IMR-90 (cell line): ENCODE measurements at regions not wholly inside any gene's neighbourhood (a gene's known extent, or its start where the extent isn't known, plus 50 kb on each side); places are given as distances from the start of the nearest gene placed in this dataset.

ENCODE experiments used
- ATAC-seq: fragments of 200-7000 bp; cut with Tn5 transposase; 2 replicates; pipeline ENCODE4 v1.9.1; 2020; ENCODE audit warnings: low read depth, mild to moderate bottlenecking, moderate library complexity
- BruUV-seq: library from RNA; stranded (reverse); fragments of 400-500 nt; replicated peaks from 2 replicates; lab custom pipeline; 2021; lab: Mats Ljungman, UMichigan
- CTCF ChIA-PET: fragments of 300-600 bp; formaldehyde crosslinking; extraction: SDS; loops from one replicate; lab custom pipeline; 2021; ENCODE audit warnings: antibody characterized with exemption; lab: Yijun Ruan, JAX
- POLR2A ChIA-PET: fragments of 300-600 bp; sonication (Branson Sonifier 250); formaldehyde crosslinking; loops from one replicate; lab custom pipeline; 2022; ENCODE audit warnings: antibody characterized with exemption; ENCODE audit not compliant: unreplicated experiment; lab: Charles Lee
- DNase-seq: peaks from one replicate; pipeline ENCODE4 v3.0.0; 2013
- H2AFZ ChIP-seq: replicated peaks from 2 replicates; pipeline ENCODE3; 2013; ENCODE audit warnings: low read length, mild to moderate bottlenecking; ENCODE audit not compliant: poor library complexity
- H2AK5ac ChIP-seq: 2 replicates; pipeline ENCODE4 v1.6.1; 2013; ENCODE audit warnings: low read depth, low read length, inconsistent platforms
- H2AK9ac ChIP-seq: replicated peaks from 2 replicates; pipeline ENCODE3; 2013; ENCODE audit warnings: mild to moderate bottlenecking, low read depth, low read length, moderate library complexity; ENCODE audit not compliant: poor library complexity
- H2BK120ac ChIP-seq: 2 replicates; pipeline ENCODE4 v1.6.1; 2013; ENCODE audit warnings: low read depth, low read length, inconsistent platforms
- H2BK15ac ChIP-seq: 3 replicates; pipeline ENCODE4 v1.6.1; 2013; ENCODE audit warnings: low read depth, low read length, inconsistent platforms
- H2BK20ac ChIP-seq: 2 replicates; pipeline ENCODE4 v1.6.1; 2013; ENCODE audit warnings: low read depth, mild to moderate bottlenecking, inconsistent platforms, low read length, moderate library complexity
- H2BK5ac ChIP-seq: 2 replicates; pipeline ENCODE4 v1.6.1; 2013; ENCODE audit warnings: mild to moderate bottlenecking, low read depth, low read length, inconsistent platforms; ENCODE audit not compliant: poor library complexity, severe bottlenecking
- H3K14ac ChIP-seq: replicated peaks from 2 replicates; pipeline ENCODE4 v1.6.1; 2013; ENCODE audit warnings: low read depth, low read length, inconsistent platforms
- H3K18ac ChIP-seq: 2 replicates; pipeline ENCODE4 v1.6.1; 2013; ENCODE audit warnings: low read depth, low read length, control low read depth
- H3K23ac ChIP-seq: 2 replicates; pipeline ENCODE4 v1.6.1; 2013; ENCODE audit warnings: low read depth, low read length, inconsistent platforms
- H3K27ac ChIP-seq: 2 replicates; pipeline ENCODE4 v1.5.1; 2013; ENCODE audit warnings: mild to moderate bottlenecking, control low read depth, low read length; ENCODE audit not compliant: insufficient read depth
- H3K27me3 ChIP-seq: 2 replicates; pipeline ENCODE4 v1.6.1; 2013; ENCODE audit warnings: low read length; ENCODE audit not compliant: control insufficient read depth, insufficient read depth
- H3K36me3 ChIP-seq: 2 replicates; pipeline ENCODE4 v1.6.1; 2013; ENCODE audit warnings: low read length, mixed read lengths; ENCODE audit not compliant: control insufficient read depth, insufficient read depth
- H3K4ac ChIP-seq: 2 replicates; pipeline ENCODE4 v1.6.1; 2013; ENCODE audit warnings: low read depth, low read length, inconsistent platforms
- H3K4me1 ChIP-seq: 2 replicates; pipeline ENCODE4 v1.6.1; 2013; ENCODE audit warnings: low read length, mixed read lengths; ENCODE audit not compliant: control insufficient read depth, insufficient read depth
- H3K4me2 ChIP-seq: 2 replicates; pipeline ENCODE4 v1.6.1; 2013; ENCODE audit warnings: low read depth, mild to moderate bottlenecking, control low read depth, low read length, moderate library complexity
- H3K4me3 ChIP-seq: 2 replicates; pipeline ENCODE4 v1.5.1; 2013; ENCODE audit warnings: low read depth, mild to moderate bottlenecking, control low read depth, low read length, moderate library complexity; ENCODE audit not compliant: insufficient read depth
- H3K56ac ChIP-seq: 2 replicates; pipeline ENCODE4 v1.6.1; 2013; ENCODE audit warnings: low read length, inconsistent platforms; ENCODE audit not compliant: insufficient read depth; ENCODE audit errors: extremely low read depth
- H3K79me1 ChIP-seq, 2 experiments: 2 replicates each; pipeline ENCODE4 v1.6.1; 2013; ENCODE audit warnings: low read length in 2 of 2, inconsistent platforms in 1 of 2, low read depth in 1 of 2
- H3K9ac ChIP-seq: 2 replicates; pipeline ENCODE4 v1.6.1; 2013; ENCODE audit warnings: low read depth, low read length, control low read depth
- H3K9me1 ChIP-seq: 2 replicates; pipeline ENCODE4 v1.6.1; 2013; ENCODE audit warnings: low read length, inconsistent platforms; ENCODE audit not compliant: insufficient read depth
- H3K9me3 ChIP-seq: 2 replicates; pipeline ENCODE4 v1.6.1; 2013; ENCODE audit warnings: low read length; ENCODE audit not compliant: control insufficient read depth, insufficient read depth
- H4K20me1 ChIP-seq: 2 replicates; pipeline ENCODE4 v1.6.1; 2013; ENCODE audit warnings: low read length, inconsistent platforms; ENCODE audit not compliant: insufficient read depth
- H4K5ac ChIP-seq: 2 replicates; pipeline ENCODE4 v1.6.1; 2013; ENCODE audit warnings: mild to moderate bottlenecking, low read depth, low read length, control low read depth
- H4K8ac ChIP-seq, 2 experiments: 2 replicates each; pipeline ENCODE4 v1.6.1; 2013; ENCODE audit warnings: low read depth in 2 of 2, low read length in 2 of 2, control low read depth in 1 of 2, inconsistent platforms in 1 of 2
- H4K91ac ChIP-seq: 2 replicates; pipeline ENCODE4 v1.6.1; 2013; ENCODE audit warnings: low read depth, low read length, inconsistent platforms; ENCODE audit not compliant: insufficient read depth
- BHLHE40 ChIP-seq: fragments of 150-350 bp; IDR thresholded peaks from 2 replicates; pipeline ENCODE4 v1.6.1; 2016; ENCODE audit warnings: mild to moderate bottlenecking, low read depth, low read length
- CEBPB ChIP-seq: IDR thresholded peaks from 2 replicates; pipeline ENCODE4 v1.6.1; 2012; ENCODE audit warnings: low read depth, low read length, improper control_type of control experiment
- CHD1 ChIP-seq: IDR thresholded peaks from 2 replicates; pipeline ENCODE4 v1.6.1; 2012; ENCODE audit warnings: low read depth, low read length, improper control_type of control experiment
- CTCF ChIP-seq: conservative IDR thresholded peaks from 2 replicates; pipeline ENCODE4 v1.5.1; 2012; ENCODE audit warnings: mild to moderate bottlenecking, low read depth, low read length, improper control_type of control experiment
- MAFK ChIP-seq: IDR thresholded peaks from 2 replicates; pipeline ENCODE4 v1.6.1; 2012; ENCODE audit warnings: low read depth, low read length, improper control_type of control experiment
- MAZ ChIP-seq: IDR thresholded peaks from 2 replicates; pipeline ENCODE4 v1.6.1; 2012; ENCODE audit warnings: low read depth, mild to moderate bottlenecking, low read length, improper control_type of control experiment, moderate library complexity, borderline replicate concordance
- MXI1 ChIP-seq: IDR thresholded peaks from 2 replicates; pipeline ENCODE4 v1.6.1; 2012; ENCODE audit warnings: low read depth, mild to moderate bottlenecking, low read length, moderate library complexity, borderline replicate concordance
- NFE2L2 ChIP-seq: fragments of 150-350 bp; IDR thresholded peaks from 2 replicates; pipeline ENCODE4 v1.6.1; 2016; ENCODE audit warnings: low read depth, mild to moderate bottlenecking, low read length
- POLR2A ChIP-seq: IDR thresholded peaks from 2 replicates; pipeline ENCODE4 v1.6.1; 2012; ENCODE audit warnings: mild to moderate bottlenecking, low read depth, low read length
- RAD21 ChIP-seq: IDR thresholded peaks from 2 replicates; pipeline ENCODE4 v1.6.1; 2012; ENCODE audit warnings: low read length, improper control_type of control experiment
- RCOR1 ChIP-seq: IDR thresholded peaks from 2 replicates; pipeline ENCODE4 v1.6.1; 2012; ENCODE audit warnings: mild to moderate bottlenecking, low read length, improper control_type of control experiment; ENCODE audit not compliant: insufficient replicate concordance
- RFX5 ChIP-seq: IDR thresholded peaks from 2 replicates; pipeline ENCODE4 v1.8.0; 2012; ENCODE audit warnings: low read depth, mild to moderate bottlenecking, low read length, moderate library complexity
- SMC3 ChIP-seq: fragments of 150-350 bp; IDR thresholded peaks from 2 replicates; pipeline ENCODE4 v1.6.1; 2016; ENCODE audit warnings: low read depth, mild to moderate bottlenecking, antibody characterized with exemption, low read length, moderate library complexity
- USF2 ChIP-seq: fragments of 150-350 bp; IDR thresholded peaks from 2 replicates; pipeline ENCODE4 v1.6.1; 2017; ENCODE audit warnings: mild to moderate bottlenecking, antibody characterized with exemption, low read length, low read depth
- WGBS, 2 experiments: methylation state at CpG; one replicate each; pipeline versions ENCODE4 v1.1.5 to v1.1.7; 2013; ENCODE audit warnings: missing lambda C conversion rate in 2 of 2; ENCODE audit not compliant: insufficient read length in 1 of 2; ENCODE audit errors: extremely low coverage in 2 of 2; 5-methylcytosine and 5-hydroxymethylcytosine counted together
- dilution Hi-C: fragments of 300-500 bp; cut with HindIII; formaldehyde crosslinking; loops from one replicate; pipeline ENCODE4 v1.14.3; 2018; ENCODE audit warnings: low sequenced_read_pairs; ENCODE audit not compliant: unreplicated experiment
- in situ Hi-C: fragments of 300-500 bp; cut with MboI; formaldehyde crosslinking; loops from 3 replicates; pipeline ENCODE4 v1.14.3; 2019; ENCODE audit warnings: low sequenced_read_pairs, inconsistent platforms, mixed read lengths
- intact Hi-C: fragments of 100-400 bp; cut with micrococcal nuclease; formaldehyde crosslinking; loops from 2 replicates; pipeline ENCODE4 v1.10.0; 2022
- TF ChIP-seq, protein P1 (sequence below): fragments of 150-350 bp; IDR thresholded peaks from 2 replicates; pipeline ENCODE4 v1.6.1; 2016; ENCODE audit warnings: low read depth, mild to moderate bottlenecking, low read length, moderate library complexity, borderline replicate concordance

- Histone ChIP-seq H2BK20ac (no peak overlapping the region), H2AK5ac (no peak overlapping the region), H3K79me1 (no peaks in the 10 kb centered on the region), H2BK5ac (no peak overlapping the region), H3K56ac (no peak overlapping the region), H3K4ac (no peak overlapping the region), H3K9me3 (no peaks in the 10 kb centered on the region), H3K4me3 (no peak overlapping the region), H3K18ac (no peak overlapping the region), H3K36me3 (no peaks in the 10 kb centered on the region), H3K9me1 (no peaks in the 10 kb centered on the region), H2AFZ (no peak overlapping the region), H4K20me1 (no peaks in the 10 kb centered on the region), H2BK120ac (no peak overlapping the region), H3K27me3 (peaks cover 3% of the 10 kb centered on the region; the same call in 1 of the 2 replicates), H3K9ac (no peak overlapping the region), H2AK9ac (no peak overlapping the region), H3K14ac (no peak overlapping the region), H3K4me2 (no peak overlapping the region), H4K5ac (no peak overlapping the region), H4K91ac (no peak overlapping the region), H3K4me1 (no peaks in the 10 kb centered on the region), H2BK15ac (no peak overlapping the region), H4K8ac (no peak overlapping the region), H3K23ac (no peak overlapping the region), H3K27ac (no peak overlapping the region)
- ChIA-PET POLR2A (no interaction called here), CTCF (no interaction called here)
- BruUV-seq, result no TSS peak
- 52% methylated on average over 4 of the region's 7 CpGs; no CpG with 5 or more reads in 1 of the 2 experiments for WGBS, 2 experiments
- in situ Hi-C loops, result no loop called here
- intact Hi-C loops, result no loop called here
- dilution Hi-C loops, result no loop called here
- DNase-seq, result no peak
- no peak for ATAC-seq
- no peak for TF ChIP-seq MAFK
- TF ChIP-seq CHD1, result no peak
- no peak for TF ChIP-seq SMC3
- no peak for TF ChIP-seq BHLHE40
- TF ChIP-seq NFE2L2, result no peak
- TF ChIP-seq RFX5, result no peak
- TF ChIP-seq MAZ, result no peak
- TF ChIP-seq USF2, result no peak
- no peak for TF ChIP-seq POLR2A
- TF ChIP-seq MXI1, result no peak
- TF ChIP-seq, protein P1, sequence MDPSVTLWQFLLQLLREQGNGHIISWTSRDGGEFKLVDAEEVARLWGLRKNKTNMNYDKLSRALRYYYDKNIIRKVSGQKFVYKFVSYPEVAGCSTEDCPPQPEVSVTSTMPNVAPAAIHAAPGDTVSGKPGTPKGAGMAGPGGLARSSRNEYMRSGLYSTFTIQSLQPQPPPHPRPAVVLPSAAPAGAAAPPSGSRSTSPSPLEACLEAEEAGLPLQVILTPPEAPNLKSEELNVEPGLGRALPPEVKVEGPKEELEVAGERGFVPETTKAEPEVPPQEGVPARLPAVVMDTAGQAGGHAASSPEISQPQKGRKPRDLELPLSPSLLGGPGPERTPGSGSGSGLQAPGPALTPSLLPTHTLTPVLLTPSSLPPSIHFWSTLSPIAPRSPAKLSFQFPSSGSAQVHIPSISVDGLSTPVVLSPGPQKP, result no peak
- no peak for TF ChIP-seq CEBPB
- no peak for TF ChIP-seq CTCF
- TF ChIP-seq RAD21, result no peak
- no peak for TF ChIP-seq RCOR1
Observed at GRCh38 chr10:118827466-118828155, 72.8 kb upstream of the CACUL1 start.
